HL-60 (cell line): ENCODE measurements at regions not wholly inside any gene's neighbourhood (a gene's known extent, or its start where the extent isn't known, plus 50 kb on each side); places are given as distances from the start of the nearest gene placed in this dataset.

ENCODE experiments used
- GABPA ChIP-seq: IDR thresholded peaks from 2 replicates; pipeline ENCODE4 v1.6.1; 2012; ENCODE audit warnings: low read depth
- POLR2AphosphoS5 ChIP-seq: IDR thresholded peaks from 2 replicates; pipeline ENCODE4 v1.6.1; 2012; ENCODE audit warnings: low read depth
- SPI1 ChIP-seq: IDR thresholded peaks from 2 replicates; pipeline ENCODE4 v1.6.1; 2012; ENCODE audit warnings: low read depth, mild to moderate bottlenecking, borderline replicate concordance
- TF ChIP-seq, protein P1 (sequence below): IDR thresholded peaks from one replicate; pipeline ENCODE4 v1.5.1; 2011; ENCODE audit warnings: low read length, control low read depth, inconsistent platforms; ENCODE audit not compliant: insufficient read depth
- TF ChIP-seq, protein P2 (sequence below): IDR thresholded peaks from 2 replicates; pipeline ENCODE4 v1.6.1; 2012; ENCODE audit warnings: low read depth; ENCODE audit not compliant: insufficient replicate concordance

DNA sequence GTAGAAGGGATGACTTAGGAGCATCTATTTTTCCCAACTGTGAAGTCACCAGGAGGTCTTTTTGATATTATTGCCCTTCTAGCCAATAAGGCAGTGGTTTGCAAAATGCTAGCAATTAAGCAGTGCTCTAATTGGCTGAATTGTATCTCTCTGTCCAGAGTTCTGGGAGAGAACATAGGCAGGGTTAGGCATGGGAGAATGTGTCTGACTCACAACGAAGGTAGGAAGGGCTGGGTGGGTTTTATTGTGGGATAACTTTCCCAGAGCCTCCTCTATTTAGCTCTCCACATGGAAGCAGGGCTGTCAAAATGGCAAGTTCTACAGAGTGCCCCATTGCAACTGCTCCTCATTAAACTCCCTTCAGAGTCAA, 415.9 kb upstream of the CADM1 start:
- TF ChIP-seq GABPA (no peak), POLR2AphosphoS5 (no peak), SPI1 (no peak)
- TF ChIP-seq, protein P1, sequence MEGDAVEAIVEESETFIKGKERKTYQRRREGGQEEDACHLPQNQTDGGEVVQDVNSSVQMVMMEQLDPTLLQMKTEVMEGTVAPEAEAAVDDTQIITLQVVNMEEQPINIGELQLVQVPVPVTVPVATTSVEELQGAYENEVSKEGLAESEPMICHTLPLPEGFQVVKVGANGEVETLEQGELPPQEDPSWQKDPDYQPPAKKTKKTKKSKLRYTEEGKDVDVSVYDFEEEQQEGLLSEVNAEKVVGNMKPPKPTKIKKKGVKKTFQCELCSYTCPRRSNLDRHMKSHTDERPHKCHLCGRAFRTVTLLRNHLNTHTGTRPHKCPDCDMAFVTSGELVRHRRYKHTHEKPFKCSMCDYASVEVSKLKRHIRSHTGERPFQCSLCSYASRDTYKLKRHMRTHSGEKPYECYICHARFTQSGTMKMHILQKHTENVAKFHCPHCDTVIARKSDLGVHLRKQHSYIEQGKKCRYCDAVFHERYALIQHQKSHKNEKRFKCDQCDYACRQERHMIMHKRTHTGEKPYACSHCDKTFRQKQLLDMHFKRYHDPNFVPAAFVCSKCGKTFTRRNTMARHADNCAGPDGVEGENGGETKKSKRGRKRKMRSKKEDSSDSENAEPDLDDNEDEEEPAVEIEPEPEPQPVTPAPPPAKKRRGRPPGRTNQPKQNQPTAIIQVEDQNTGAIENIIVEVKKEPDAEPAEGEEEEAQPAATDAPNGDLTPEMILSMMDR = no peak
- TF ChIP-seq, protein P2, sequence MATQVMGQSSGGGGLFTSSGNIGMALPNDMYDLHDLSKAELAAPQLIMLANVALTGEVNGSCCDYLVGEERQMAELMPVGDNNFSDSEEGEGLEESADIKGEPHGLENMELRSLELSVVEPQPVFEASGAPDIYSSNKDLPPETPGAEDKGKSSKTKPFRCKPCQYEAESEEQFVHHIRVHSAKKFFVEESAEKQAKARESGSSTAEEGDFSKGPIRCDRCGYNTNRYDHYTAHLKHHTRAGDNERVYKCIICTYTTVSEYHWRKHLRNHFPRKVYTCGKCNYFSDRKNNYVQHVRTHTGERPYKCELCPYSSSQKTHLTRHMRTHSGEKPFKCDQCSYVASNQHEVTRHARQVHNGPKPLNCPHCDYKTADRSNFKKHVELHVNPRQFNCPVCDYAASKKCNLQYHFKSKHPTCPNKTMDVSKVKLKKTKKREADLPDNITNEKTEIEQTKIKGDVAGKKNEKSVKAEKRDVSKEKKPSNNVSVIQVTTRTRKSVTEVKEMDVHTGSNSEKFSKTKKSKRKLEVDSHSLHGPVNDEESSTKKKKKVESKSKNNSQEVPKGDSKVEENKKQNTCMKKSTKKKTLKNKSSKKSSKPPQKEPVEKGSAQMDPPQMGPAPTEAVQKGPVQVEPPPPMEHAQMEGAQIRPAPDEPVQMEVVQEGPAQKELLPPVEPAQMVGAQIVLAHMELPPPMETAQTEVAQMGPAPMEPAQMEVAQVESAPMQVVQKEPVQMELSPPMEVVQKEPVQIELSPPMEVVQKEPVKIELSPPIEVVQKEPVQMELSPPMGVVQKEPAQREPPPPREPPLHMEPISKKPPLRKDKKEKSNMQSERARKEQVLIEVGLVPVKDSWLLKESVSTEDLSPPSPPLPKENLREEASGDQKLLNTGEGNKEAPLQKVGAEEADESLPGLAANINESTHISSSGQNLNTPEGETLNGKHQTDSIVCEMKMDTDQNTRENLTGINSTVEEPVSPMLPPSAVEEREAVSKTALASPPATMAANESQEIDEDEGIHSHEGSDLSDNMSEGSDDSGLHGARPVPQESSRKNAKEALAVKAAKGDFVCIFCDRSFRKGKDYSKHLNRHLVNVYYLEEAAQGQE = no peak
